ENCODE measurements at regions not wholly inside any gene's neighbourhood (a gene's known extent, or its start where the extent isn't known, plus 50 kb on each side); places are given as distances from the start of the nearest gene placed in this dataset.

DNA sequence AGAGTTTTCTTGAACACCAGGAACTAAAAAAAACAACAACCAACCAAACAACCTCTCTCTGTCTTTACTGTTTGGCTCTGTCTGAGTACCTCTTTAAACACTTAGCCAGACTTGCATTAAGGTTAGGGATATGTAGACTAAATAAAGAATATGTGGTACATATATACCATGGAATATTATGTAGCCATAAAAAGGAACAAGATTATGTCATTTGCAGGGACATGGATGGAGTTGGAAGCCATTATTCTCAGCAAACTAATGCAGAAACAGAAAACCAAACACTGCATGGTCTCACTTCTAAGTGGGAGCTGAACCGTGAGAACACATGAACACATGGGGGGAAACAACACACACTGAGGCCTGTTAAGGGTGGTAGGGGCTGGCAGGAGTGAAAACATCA, 116.0 kb upstream of the ANTXRL start:
- TF ChIP-seq, protein P1, sequence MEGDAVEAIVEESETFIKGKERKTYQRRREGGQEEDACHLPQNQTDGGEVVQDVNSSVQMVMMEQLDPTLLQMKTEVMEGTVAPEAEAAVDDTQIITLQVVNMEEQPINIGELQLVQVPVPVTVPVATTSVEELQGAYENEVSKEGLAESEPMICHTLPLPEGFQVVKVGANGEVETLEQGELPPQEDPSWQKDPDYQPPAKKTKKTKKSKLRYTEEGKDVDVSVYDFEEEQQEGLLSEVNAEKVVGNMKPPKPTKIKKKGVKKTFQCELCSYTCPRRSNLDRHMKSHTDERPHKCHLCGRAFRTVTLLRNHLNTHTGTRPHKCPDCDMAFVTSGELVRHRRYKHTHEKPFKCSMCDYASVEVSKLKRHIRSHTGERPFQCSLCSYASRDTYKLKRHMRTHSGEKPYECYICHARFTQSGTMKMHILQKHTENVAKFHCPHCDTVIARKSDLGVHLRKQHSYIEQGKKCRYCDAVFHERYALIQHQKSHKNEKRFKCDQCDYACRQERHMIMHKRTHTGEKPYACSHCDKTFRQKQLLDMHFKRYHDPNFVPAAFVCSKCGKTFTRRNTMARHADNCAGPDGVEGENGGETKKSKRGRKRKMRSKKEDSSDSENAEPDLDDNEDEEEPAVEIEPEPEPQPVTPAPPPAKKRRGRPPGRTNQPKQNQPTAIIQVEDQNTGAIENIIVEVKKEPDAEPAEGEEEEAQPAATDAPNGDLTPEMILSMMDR (IDR thresholded peaks at IDR 0.05; ENCODE audit: low read length): no peak
- TF ChIP-seq EZH2 (optimal IDR thresholded peaks at IDR 0.05; ENCODE audit: low read depth, low read length) (no peak), EZH2phosphoT487 (IDR thresholded peaks at IDR 0.05; ENCODE audit: low read length) (no peak)
